GM12878 (cell line): ENCODE measurements at regions not wholly inside any gene's neighbourhood (a gene's known extent, or its start where the extent isn't known, plus 50 kb on each side); places are given as distances from the start of the nearest gene placed in this dataset.

Source experiments
- EP300 ChIP-seq, 2 experiments: fragments of 150-350 bp in 1 of 2; IDR thresholded peaks; 2 replicates each; pipeline ENCODE4 v1.6.1; 2011 to 2012; ENCODE audit warnings: low read depth in 2 of 2, low read length in 2 of 2, borderline replicate concordance in 1 of 2, improper control_type of control experiment in 1 of 2, inconsistent platforms in 1 of 2; ENCODE audit not compliant: control insufficient read depth in 1 of 2
- FOS ChIP-seq: IDR thresholded peaks from 3 replicates; pipeline ENCODE4 v1.6.1; 2011; ENCODE audit warnings: borderline replicate concordance; ENCODE audit not compliant: insufficient read length; ENCODE audit errors: extremely low read depth
- TF ChIP-seq, protein P1 (sequence below), 3 experiments: IDR thresholded peaks in 2 of 3; conservative IDR thresholded peaks in 1 of 3; 2 replicates each; pipeline ENCODE4 v1.5.1; 2011; ENCODE audit warnings: low read depth in 3 of 3, low read length in 3 of 3, mild to moderate bottlenecking in 3 of 3, control low read depth in 2 of 3, moderate library complexity in 2 of 3, inconsistent platforms in 1 of 3, mixed read lengths in 1 of 3; ENCODE audit not compliant: control insufficient read depth in 2 of 3, insufficient read depth in 1 of 3; ENCODE audit errors: extremely low read depth in 1 of 3

GRCh38 chr7:9328296-9328695 lies 894.9 kb downstream of the NXPH1 start:
- TF ChIP-seq, protein P1, sequence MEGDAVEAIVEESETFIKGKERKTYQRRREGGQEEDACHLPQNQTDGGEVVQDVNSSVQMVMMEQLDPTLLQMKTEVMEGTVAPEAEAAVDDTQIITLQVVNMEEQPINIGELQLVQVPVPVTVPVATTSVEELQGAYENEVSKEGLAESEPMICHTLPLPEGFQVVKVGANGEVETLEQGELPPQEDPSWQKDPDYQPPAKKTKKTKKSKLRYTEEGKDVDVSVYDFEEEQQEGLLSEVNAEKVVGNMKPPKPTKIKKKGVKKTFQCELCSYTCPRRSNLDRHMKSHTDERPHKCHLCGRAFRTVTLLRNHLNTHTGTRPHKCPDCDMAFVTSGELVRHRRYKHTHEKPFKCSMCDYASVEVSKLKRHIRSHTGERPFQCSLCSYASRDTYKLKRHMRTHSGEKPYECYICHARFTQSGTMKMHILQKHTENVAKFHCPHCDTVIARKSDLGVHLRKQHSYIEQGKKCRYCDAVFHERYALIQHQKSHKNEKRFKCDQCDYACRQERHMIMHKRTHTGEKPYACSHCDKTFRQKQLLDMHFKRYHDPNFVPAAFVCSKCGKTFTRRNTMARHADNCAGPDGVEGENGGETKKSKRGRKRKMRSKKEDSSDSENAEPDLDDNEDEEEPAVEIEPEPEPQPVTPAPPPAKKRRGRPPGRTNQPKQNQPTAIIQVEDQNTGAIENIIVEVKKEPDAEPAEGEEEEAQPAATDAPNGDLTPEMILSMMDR (IDR thresholded peaks at IDR 0.05 in 2 of 3, conservative IDR thresholded peaks at IDR 0.05 in 1 of 3; ENCODE audit: control insufficient read depth in 2 of 3, extremely low read depth in 1 of 3, insufficient read depth in 1 of 3, low read depth in 3 of 3, low read length in 3 of 3), result no peak
- no peak for TF ChIP-seq EP300 (IDR thresholded peaks at IDR 0.05; ENCODE audit: borderline replicate concordance in 1 of 2, control insufficient read depth in 1 of 2, low read depth in 2 of 2, low read length in 2 of 2)
- no peak for TF ChIP-seq FOS
